Endodermal cell (in vitro differentiated cells): ENCODE measurements at regions not wholly inside any gene's neighbourhood (a gene's known extent, or its start where the extent isn't known, plus 50 kb on each side); places are given as distances from the start of the nearest gene placed in this dataset.

Experiments
- DNase-seq: peaks from one replicate; pipeline ENCODE4 v3.0.0-alpha.2; 2017
- H3K27ac ChIP-seq: 2 replicates; pipeline ENCODE4 v1.5.1; 2013; ENCODE audit warnings: mild to moderate bottlenecking, low read depth, low read length, moderate library complexity
- H3K27me3 ChIP-seq: 2 replicates; pipeline ENCODE4 v1.6.1; 2013; ENCODE audit warnings: mild to moderate bottlenecking, low read length, moderate library complexity; ENCODE audit not compliant: insufficient read depth, control insufficient read depth, poor library complexity, severe bottlenecking
- H3K36me3 ChIP-seq: 2 replicates; pipeline ENCODE4 v1.7.0; 2013; ENCODE audit warnings: mild to moderate bottlenecking, low read length, moderate library complexity; ENCODE audit not compliant: control insufficient read depth, insufficient read depth
- H3K4me1 ChIP-seq: one replicate; pipeline ENCODE4 v1.7.0; 2013; ENCODE audit warnings: low read length; ENCODE audit not compliant: control insufficient read depth, insufficient read depth
- H3K4me3 ChIP-seq: 2 replicates; pipeline ENCODE4 v1.5.1; 2013; ENCODE audit warnings: mild to moderate bottlenecking, low read length, moderate library complexity
- H3K9ac ChIP-seq: 2 replicates; pipeline ENCODE4 v1.6.1; 2013; ENCODE audit warnings: mild to moderate bottlenecking, low read length, moderate library complexity; ENCODE audit not compliant: poor library complexity, severe bottlenecking; ENCODE audit errors: extremely low read depth
- H3K9me3 ChIP-seq: 2 replicates; pipeline ENCODE4 v1.6.1; 2013; ENCODE audit warnings: mild to moderate bottlenecking, low read length, moderate library complexity; ENCODE audit not compliant: control insufficient read depth
- H3K27ac Mint-ChIP-seq: 2 replicates; pipeline ENCODE4 v1.8.0; 2020; ENCODE audit warnings: mixed read lengths
- H3K27me3 Mint-ChIP-seq: 2 replicates; pipeline ENCODE4 v1.8.0; 2021; ENCODE audit warnings: mild to moderate bottlenecking, mixed read lengths; ENCODE audit not compliant: insufficient read depth
- H3K36me3 Mint-ChIP-seq: 2 replicates; pipeline ENCODE4 v1.8.0; 2020; ENCODE audit warnings: low read depth, mixed read lengths
- H3K4me1 Mint-ChIP-seq: 2 replicates; pipeline ENCODE4 v1.8.0; 2020; ENCODE audit warnings: mixed read lengths
- H3K4me3 Mint-ChIP-seq: 2 replicates; pipeline ENCODE4 v1.8.0; 2020; ENCODE audit warnings: mild to moderate bottlenecking, moderate library complexity, mixed read lengths
- H3K9me3 Mint-ChIP-seq: 2 replicates; pipeline ENCODE4 v1.8.0; 2020; ENCODE audit warnings: mild to moderate bottlenecking, mixed read lengths
- CTCF ChIP-seq: fragments of 200-600 bp; sonication (generic); conservative IDR thresholded peaks from 2 replicates; pipeline ENCODE4 v1.5.0; 2021; ENCODE audit warnings: antibody characterized with exemption, mild to moderate bottlenecking
- WGBS, 2 experiments: methylation state at CpG; one replicate each; pipeline versions ENCODE4 v1.1.5 to v1.1.7; 2013; ENCODE audit warnings: missing lambda C conversion rate in 2 of 2, mixed read lengths in 1 of 2; ENCODE audit not compliant: insufficient coverage in 1 of 2, insufficient read length in 1 of 2; 5-methylcytosine and 5-hydroxymethylcytosine counted together

GRCh38 chr12:65612440-65612839 is 211.8 kb upstream of the HMGA2 start:
- no peak overlapping the region for H3K27ac ChIP-seq
- H3K36me3 ChIP-seq, result no peaks in the 10 kb centered on the region
- DNase-seq, result no peak
- H3K27me3 ChIP-seq, result no peaks in the 10 kb centered on the region
- WGBS, 2 experiments, result 89 to 96% methylated on average over 5 to 7 of the region's 7 CpGs
- no peak overlapping the region for H3K27ac Mint-ChIP-seq
- H3K4me3 ChIP-seq, result peak overlapping the region; percentile 17
- no peak for TF ChIP-seq CTCF
- peaks cover 6% of the 10 kb centered on the region for H3K9me3 Mint-ChIP-seq
- no peaks in the 10 kb centered on the region for H3K36me3 Mint-ChIP-seq
- peaks cover 6% of the 10 kb centered on the region for H3K9me3 ChIP-seq
- peaks cover 13% of the 10 kb centered on the region for H3K4me1 Mint-ChIP-seq
- peaks cover 3% of the 10 kb centered on the region for H3K4me1 ChIP-seq
- H3K4me3 Mint-ChIP-seq, result no peak overlapping the region
- H3K9ac ChIP-seq, result no peak overlapping the region
- H3K27me3 Mint-ChIP-seq, result peaks cover 28% of the 10 kb centered on the region

GRCh38 chr12:65613692-65614091 is 210.6 kb upstream of the HMGA2 start:
- no peak overlapping the region for H3K9ac ChIP-seq
- no peaks in the 10 kb centered on the region for H3K9me3 ChIP-seq
- H3K4me3 ChIP-seq, result no peak overlapping the region
- H3K36me3 Mint-ChIP-seq, result no peaks in the 10 kb centered on the region
- no peak overlapping the region for H3K27ac Mint-ChIP-seq
- H3K27ac ChIP-seq, result no peak overlapping the region
- no peaks in the 10 kb centered on the region for H3K36me3 ChIP-seq
- H3K4me1 Mint-ChIP-seq, result peaks cover 14% of the 10 kb centered on the region
- H3K27me3 Mint-ChIP-seq, result peaks cover 19% of the 10 kb centered on the region
- no peaks in the 10 kb centered on the region for H3K27me3 ChIP-seq
- no peak overlapping the region for H3K4me3 Mint-ChIP-seq
- no peak for DNase-seq
- H3K9me3 Mint-ChIP-seq, result no peaks in the 10 kb centered on the region
- no peak for TF ChIP-seq CTCF
- H3K4me1 ChIP-seq, result peaks cover 3% of the 10 kb centered on the region
- WGBS, 2 experiments, result 92 to 98% methylated on average over 1 to 2 of the region's 3 CpGs

- 95 to 98% methylated on average over 5 of the region's 5 CpGs for WGBS, 2 experiments
Observed at GRCh38 chr12:65614259-65614889, 209.9 kb upstream of the HMGA2 start.

More at GRCh38 chr12:65614259-65614889, 209.9 kb upstream of the HMGA2 start:
- H3K27me3 Mint-ChIP-seq, result peaks cover 18% of the 10 kb centered on the region
- no peaks in the 10 kb centered on the region for H3K9me3 Mint-ChIP-seq
- no peak for TF ChIP-seq CTCF
- no peaks in the 10 kb centered on the region for H3K9me3 ChIP-seq
- no peak overlapping the region for H3K27ac ChIP-seq
- H3K4me3 Mint-ChIP-seq, result no peak overlapping the region
- peaks cover 3% of the 10 kb centered on the region for H3K4me1 ChIP-seq
- H3K36me3 Mint-ChIP-seq, result no peaks in the 10 kb centered on the region
- no peaks in the 10 kb centered on the region for H3K27me3 ChIP-seq
- no peak overlapping the region for H3K9ac ChIP-seq
- no peak overlapping the region for H3K4me3 ChIP-seq
- DNase-seq, result no peak
- H3K36me3 ChIP-seq, result no peaks in the 10 kb centered on the region
- peaks cover 18% of the 10 kb centered on the region for H3K4me1 Mint-ChIP-seq
- H3K27ac Mint-ChIP-seq, result no peak overlapping the region
